ENCODE measurements at regions not wholly inside any gene's neighbourhood (a gene's known extent, or its start where the extent isn't known, plus 50 kb on each side); places are given as distances from the start of the nearest gene placed in this dataset.

GRCh38 chr13:82447416-82448077, 1434.7 kb downstream of the SLITRK1 start:
- DNase-seq (no peak), FAIRE-seq (no peak)
- no peaks in the 10 kb centered on the region for H3K27me3 ChIP-seq (ENCODE audit: control insufficient read depth in 3 of 3, insufficient read depth in 3 of 3, low read length in 3 of 3)
- no peak overlapping the region for H3K27ac ChIP-seq (ENCODE audit: low read depth in 1 of 3, low read length in 2 of 3)
- H3K4me3 ChIP-seq (ENCODE audit: low read depth in 1 of 3, low read length in 3 of 3) = no peak overlapping the region
- H3K36me3 ChIP-seq (ENCODE audit: control insufficient read depth in 3 of 3, insufficient read depth in 2 of 3, low read depth in 1 of 3, low read length in 3 of 3) = no peaks in the 10 kb centered on the region
- WGBS, 3 donors = 63 to 83% (median 66%) methylated on average over 1 of the region's 1 CpG
- no peaks in the 10 kb centered on the region for H3K4me1 ChIP-seq (ENCODE audit: control insufficient read depth in 3 of 3, insufficient read depth in 2 of 3, low read depth in 1 of 3, low read length in 2 of 3)
- peaks cover 0 to 2% of the 10 kb centered on the region in 2 donors for H3K9me3 ChIP-seq (ENCODE audit: control insufficient read depth in 2 of 2, insufficient read depth in 1 of 2, low read depth in 1 of 2, low read length in 1 of 2)

GRCh38 chr13:82439159-82439904, 1442.9 kb downstream of the SLITRK1 start:
- WGBS, 3 donors = 0 to 5% (median 0%) methylated on average over 1 of the region's 1 CpG
- no peaks in the 10 kb centered on the region for H3K36me3 ChIP-seq (ENCODE audit: control insufficient read depth in 3 of 3, insufficient read depth in 2 of 3, low read depth in 1 of 3, low read length in 3 of 3)
- peaks cover 0 to 12% of the 10 kb centered on the region in 2 donors for H3K9me3 ChIP-seq (ENCODE audit: control insufficient read depth in 2 of 2, insufficient read depth in 1 of 2, low read depth in 1 of 2, low read length in 1 of 2)
- H3K27me3 ChIP-seq (ENCODE audit: control insufficient read depth in 3 of 3, insufficient read depth in 3 of 3, low read length in 3 of 3) = no peaks in the 10 kb centered on the region
- DNase-seq (no peak), FAIRE-seq (no peak)
- H3K27ac ChIP-seq (ENCODE audit: low read depth in 1 of 3, low read length in 2 of 3) = no peak overlapping the region
- H3K4me1 ChIP-seq (ENCODE audit: control insufficient read depth in 3 of 3, insufficient read depth in 2 of 3, low read depth in 1 of 3, low read length in 2 of 3) = no peaks in the 10 kb centered on the region
- H3K4me3 ChIP-seq (ENCODE audit: low read depth in 1 of 3, low read length in 3 of 3) = no peak overlapping the region

- Histone ChIP-seq H3K4me1 (ENCODE audit: control insufficient read depth in 3 of 3, insufficient read depth in 2 of 3, low read depth in 1 of 3, low read length in 2 of 3) (no peaks in the 10 kb centered on the region), H3K9me3 (ENCODE audit: control insufficient read depth in 2 of 2, insufficient read depth in 1 of 2, low read depth in 1 of 2, low read length in 1 of 2) (peaks cover 0 to 12% of the 10 kb centered on the region in 2 donors), H3K27ac (ENCODE audit: low read depth in 1 of 3, low read length in 2 of 3) (no peak overlapping the region), H3K4me3 (ENCODE audit: low read depth in 1 of 3, low read length in 3 of 3) (no peak overlapping the region), H3K36me3 (ENCODE audit: control insufficient read depth in 3 of 3, insufficient read depth in 2 of 3, low read depth in 1 of 3, low read length in 3 of 3) (no peaks in the 10 kb centered on the region), H3K27me3 (ENCODE audit: control insufficient read depth in 3 of 3, insufficient read depth in 3 of 3, low read length in 3 of 3) (no peaks in the 10 kb centered on the region)
- no peak for FAIRE-seq
- WGBS, 3 donors = 7 to 43% (median 13%) methylated on average over 1 of the region's 1 CpG
- no peak for DNase-seq
Observed at GRCh38 chr13:82438320-82438719, 1444.0 kb downstream of the SLITRK1 start.

- 67 to 78% (median 75%) methylated on average over 1 of the region's 1 CpG for WGBS, 3 donors
- DNase-seq (no peak), FAIRE-seq (no peak)
- no peak overlapping the region for H3K4me3 ChIP-seq (ENCODE audit: low read depth in 1 of 3, low read length in 3 of 3)
- no peak overlapping the region for H3K27ac ChIP-seq (ENCODE audit: low read depth in 1 of 3, low read length in 2 of 3)
- H3K4me1 ChIP-seq (ENCODE audit: control insufficient read depth in 3 of 3, insufficient read depth in 2 of 3, low read depth in 1 of 3, low read length in 2 of 3) = no peaks in the 10 kb centered on the region
- no peaks in the 10 kb centered on the region for H3K27me3 ChIP-seq (ENCODE audit: control insufficient read depth in 3 of 3, insufficient read depth in 3 of 3, low read length in 3 of 3)
- H3K9me3 ChIP-seq (ENCODE audit: control insufficient read depth in 2 of 2, insufficient read depth in 1 of 2, low read depth in 1 of 2, low read length in 1 of 2) = peaks cover 0 to 12% of the 10 kb centered on the region in 2 donors
- no peaks in the 10 kb centered on the region for H3K36me3 ChIP-seq (ENCODE audit: control insufficient read depth in 3 of 3, insufficient read depth in 2 of 3, low read depth in 1 of 3, low read length in 3 of 3)
Observed at GRCh38 chr13:82436099-82436585, 1446.1 kb downstream of the SLITRK1 start.

GRCh38 chr13:82432949-82433348, 1449.3 kb downstream of the SLITRK1 start:
- H3K36me3 ChIP-seq (ENCODE audit: control insufficient read depth in 3 of 3, insufficient read depth in 2 of 3, low read depth in 1 of 3, low read length in 3 of 3) = no peaks in the 10 kb centered on the region
- no peaks in the 10 kb centered on the region for H3K27me3 ChIP-seq (ENCODE audit: control insufficient read depth in 3 of 3, insufficient read depth in 3 of 3, low read length in 3 of 3)
- peaks cover 0 to 4% of the 10 kb centered on the region in 2 donors for H3K9me3 ChIP-seq (ENCODE audit: control insufficient read depth in 2 of 2, insufficient read depth in 1 of 2, low read depth in 1 of 2, low read length in 1 of 2)
- no peak for FAIRE-seq
- no peak overlapping the region for H3K4me3 ChIP-seq (ENCODE audit: low read depth in 1 of 3, low read length in 3 of 3)
- WGBS, 3 donors = 84 to 88% (median 84%) methylated on average over 2 of the region's 2 CpGs
- DNase-seq = no peak
- no peaks in the 10 kb centered on the region for H3K4me1 ChIP-seq (ENCODE audit: control insufficient read depth in 3 of 3, insufficient read depth in 2 of 3, low read depth in 1 of 3, low read length in 2 of 3)
- H3K27ac ChIP-seq (ENCODE audit: low read depth in 1 of 3, low read length in 2 of 3) = no peak overlapping the region

GRCh38 chr13:82412749-82413148, 1469.5 kb downstream of the SLITRK1 start:
- Histone ChIP-seq H3K27ac (ENCODE audit: low read depth in 1 of 3, low read length in 2 of 3) (no peak overlapping the region), H3K27me3 (ENCODE audit: control insufficient read depth in 3 of 3, insufficient read depth in 3 of 3, low read length in 3 of 3) (no peaks in the 10 kb centered on the region), H3K9me3 (ENCODE audit: control insufficient read depth in 2 of 2, insufficient read depth in 1 of 2, low read depth in 1 of 2, low read length in 1 of 2) (no peaks in the 10 kb centered on the region), H3K4me1 (ENCODE audit: control insufficient read depth in 3 of 3, insufficient read depth in 2 of 3, low read depth in 1 of 3, low read length in 2 of 3) (no peaks in the 10 kb centered on the region), H3K4me3 (ENCODE audit: low read depth in 1 of 3, low read length in 3 of 3) (no peak overlapping the region), H3K36me3 (ENCODE audit: control insufficient read depth in 3 of 3, insufficient read depth in 2 of 3, low read depth in 1 of 3, low read length in 3 of 3) (no peaks in the 10 kb centered on the region)
- WGBS, 3 donors = 59 to 62% (median 60%) methylated on average over 5 of the region's 5 CpGs
- FAIRE-seq = no peak
- no peak for DNase-seq

GRCh38 chr13:82407321-82407720, 1475.0 kb downstream of the SLITRK1 start:
- no peaks in the 10 kb centered on the region for H3K4me1 ChIP-seq (ENCODE audit: control insufficient read depth in 3 of 3, insufficient read depth in 2 of 3, low read depth in 1 of 3, low read length in 2 of 3)
- FAIRE-seq (no peak), DNase-seq (no peak)
- H3K4me3 ChIP-seq (ENCODE audit: low read depth in 1 of 3, low read length in 3 of 3) = no peak overlapping the region
- no peaks in the 10 kb centered on the region for H3K36me3 ChIP-seq (ENCODE audit: control insufficient read depth in 3 of 3, insufficient read depth in 2 of 3, low read depth in 1 of 3, low read length in 3 of 3)
- H3K9me3 ChIP-seq (ENCODE audit: control insufficient read depth in 2 of 2, insufficient read depth in 1 of 2, low read depth in 1 of 2, low read length in 1 of 2) = peaks cover 0 to 4% of the 10 kb centered on the region in 2 donors
- 77 to 85% (median 81%) methylated on average over 4 of the region's 4 CpGs for WGBS, 3 donors
- H3K27ac ChIP-seq (ENCODE audit: low read depth in 1 of 3, low read length in 2 of 3) = no peak overlapping the region
- no peaks in the 10 kb centered on the region for H3K27me3 ChIP-seq (ENCODE audit: control insufficient read depth in 3 of 3, insufficient read depth in 3 of 3, low read length in 3 of 3)

- H3K27ac ChIP-seq (ENCODE audit: low read depth in 1 of 3, low read length in 2 of 3) = no peak overlapping the region
- FAIRE-seq = no peak
- H3K9me3 ChIP-seq (ENCODE audit: control insufficient read depth in 2 of 2, insufficient read depth in 1 of 2, low read depth in 1 of 2, low read length in 1 of 2) = no peaks in the 10 kb centered on the region
- no peaks in the 10 kb centered on the region for H3K4me1 ChIP-seq (ENCODE audit: control insufficient read depth in 3 of 3, insufficient read depth in 2 of 3, low read depth in 1 of 3, low read length in 2 of 3)
- no peak for DNase-seq
- H3K4me3 ChIP-seq (ENCODE audit: low read depth in 1 of 3, low read length in 3 of 3) = no peak overlapping the region
- no peaks in the 10 kb centered on the region for H3K36me3 ChIP-seq (ENCODE audit: control insufficient read depth in 3 of 3, insufficient read depth in 2 of 3, low read depth in 1 of 3, low read length in 3 of 3)
- H3K27me3 ChIP-seq (ENCODE audit: control insufficient read depth in 3 of 3, insufficient read depth in 3 of 3, low read length in 3 of 3) = no peaks in the 10 kb centered on the region
Observed at GRCh38 chr13:82374719-82375118, 1507.6 kb downstream of the SLITRK1 start.

Data from small intestine (tissue), 7 donors.